ENCODE measurements at regions not wholly inside any gene's neighbourhood (a gene's known extent, or its start where the extent isn't known, plus 50 kb on each side); places are given as distances from the start of the nearest gene placed in this dataset.

DNA sequence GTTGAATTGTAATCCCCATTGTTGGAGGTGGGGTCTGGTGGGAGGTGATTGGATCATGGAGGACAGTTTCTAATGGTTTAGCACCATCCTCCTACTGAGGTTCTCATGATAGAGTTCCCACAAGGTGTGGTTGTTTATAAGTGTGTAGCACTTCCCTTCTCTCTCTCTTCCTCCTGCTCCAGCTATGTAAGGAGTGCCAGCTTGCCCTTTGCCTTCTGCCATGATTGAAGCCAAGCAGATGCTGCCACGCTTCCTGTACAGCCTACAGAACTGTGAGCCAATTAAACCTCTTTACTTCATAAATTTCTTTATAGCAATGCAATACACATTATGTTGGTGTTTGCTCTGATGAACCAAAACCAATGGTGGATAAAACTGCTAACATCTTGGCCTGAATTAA, 238.2 kb downstream of the EFNB2 start:
- DNase-seq: no peak

DNA sequence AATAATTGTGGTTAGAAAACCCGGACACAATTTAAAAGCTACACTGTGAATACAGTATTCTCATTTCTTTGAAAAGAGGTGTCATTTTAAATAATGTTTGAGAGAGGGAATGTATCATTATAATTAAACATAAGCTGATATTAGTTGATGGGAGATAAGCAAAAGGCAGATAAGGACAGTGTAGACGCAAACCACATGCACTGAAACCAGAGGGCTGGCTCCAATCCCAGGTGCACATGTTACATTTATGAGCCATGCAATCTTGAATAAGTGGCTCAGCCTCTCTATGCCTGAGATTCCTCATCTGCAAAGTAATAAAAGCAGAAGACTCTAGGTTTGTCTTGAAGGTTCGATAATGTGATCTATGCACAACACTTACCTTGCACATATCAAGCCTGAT, 238.7 kb downstream of the EFNB2 start:
- DNase-seq: no peak

DNA sequence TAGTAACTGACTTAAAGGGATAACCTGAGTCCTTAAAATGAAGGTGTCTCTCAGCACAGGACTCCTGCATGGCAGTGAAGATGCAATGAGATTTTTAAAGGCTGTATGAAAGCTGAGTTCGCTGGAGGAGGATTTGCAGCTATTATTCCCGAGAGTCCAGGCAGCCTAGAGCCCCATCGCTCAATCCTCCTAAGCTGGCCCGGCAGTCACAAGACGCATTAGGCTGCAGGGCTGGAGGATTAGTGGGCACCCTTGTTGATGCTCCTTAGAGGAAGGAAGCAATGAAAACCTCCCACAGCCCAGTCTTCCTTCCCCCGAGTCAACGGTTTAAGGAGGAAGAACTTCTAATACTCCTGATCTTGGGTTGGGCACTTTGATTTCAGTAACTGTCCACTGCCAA, 239.5 kb downstream of the EFNB2 start:
- DNase-seq: no peak

DNA sequence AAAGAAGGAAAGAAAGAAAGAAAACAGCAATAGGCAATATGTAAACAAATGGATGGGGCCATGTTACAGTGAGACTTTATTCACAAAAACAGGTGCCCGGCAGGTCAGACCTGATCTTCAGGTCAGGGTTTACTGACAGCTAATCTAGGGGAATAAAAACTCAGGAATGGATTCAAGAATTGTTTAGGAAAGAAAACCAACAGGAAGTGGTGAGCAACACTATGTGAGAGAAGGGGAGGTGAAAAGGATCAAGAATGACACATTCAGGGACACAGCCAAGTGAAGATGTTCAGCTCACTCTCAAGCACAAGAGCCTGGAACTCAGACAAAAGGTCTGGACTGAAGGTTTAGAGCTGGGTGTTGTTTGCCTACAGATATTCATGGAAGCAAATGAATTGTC, 244.5 kb downstream of the EFNB2 start:
- no peak for DNase-seq

DNA sequence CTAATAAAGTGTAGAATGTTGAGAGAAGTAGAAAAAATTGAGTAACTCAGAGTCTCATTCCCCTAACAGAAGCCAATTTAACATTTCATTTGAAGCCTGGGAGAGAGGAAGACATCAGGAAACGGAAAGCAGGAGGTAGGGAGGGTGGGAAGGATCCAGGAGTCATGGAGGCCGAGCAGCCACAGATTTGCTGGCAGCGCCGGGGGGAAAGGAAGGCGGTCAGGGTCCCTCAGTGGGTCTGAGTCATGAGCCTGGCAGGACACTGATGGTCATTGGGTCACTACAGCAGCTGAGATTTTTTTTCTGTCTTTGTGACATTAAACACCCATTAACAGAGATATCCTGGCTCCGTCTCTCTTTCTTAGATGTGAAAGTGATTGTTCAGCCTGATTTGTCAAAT, 248.1 kb downstream of the EFNB2 start:
- DNase-seq: no peak

DNA sequence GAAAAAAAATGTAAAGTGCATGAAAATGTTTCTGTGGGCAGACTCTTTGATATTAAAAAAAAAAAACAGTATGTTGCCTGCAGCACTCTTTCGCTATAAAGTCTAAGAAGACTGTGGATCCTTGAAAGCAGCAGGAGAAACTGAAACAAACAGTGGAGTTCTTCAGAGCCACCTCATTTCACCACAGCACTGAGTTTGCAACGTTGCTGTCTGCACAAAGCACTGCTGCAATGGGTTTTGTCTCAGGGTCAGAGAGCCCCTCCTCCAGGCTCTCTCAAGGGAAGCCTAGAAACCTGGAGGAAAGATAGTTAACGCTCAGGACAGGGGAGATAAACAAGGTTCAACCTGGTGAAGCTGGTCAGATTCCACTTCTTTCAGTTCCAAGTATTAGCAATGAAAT, 248.7 kb downstream of the EFNB2 start:
- no peak for DNase-seq

DNA sequence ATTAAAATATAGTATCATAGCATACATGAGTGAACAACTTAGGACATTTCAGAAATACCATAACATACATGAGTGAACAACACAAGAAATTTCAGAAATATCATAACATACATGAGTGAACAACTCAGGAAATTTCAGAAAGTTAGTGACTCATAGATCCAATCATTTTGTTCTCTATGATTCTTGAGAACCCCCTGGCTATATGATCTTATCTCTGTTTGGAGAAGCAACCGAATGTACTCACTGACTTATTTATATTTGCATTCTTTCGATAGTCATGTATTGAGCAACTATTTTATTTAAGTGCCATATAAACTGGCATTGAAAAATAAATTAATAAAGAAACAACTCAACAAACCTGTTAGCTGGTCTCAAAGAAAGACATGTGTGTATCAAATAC, 251.1 kb downstream of the EFNB2 start:
- no peak for DNase-seq

DNA sequence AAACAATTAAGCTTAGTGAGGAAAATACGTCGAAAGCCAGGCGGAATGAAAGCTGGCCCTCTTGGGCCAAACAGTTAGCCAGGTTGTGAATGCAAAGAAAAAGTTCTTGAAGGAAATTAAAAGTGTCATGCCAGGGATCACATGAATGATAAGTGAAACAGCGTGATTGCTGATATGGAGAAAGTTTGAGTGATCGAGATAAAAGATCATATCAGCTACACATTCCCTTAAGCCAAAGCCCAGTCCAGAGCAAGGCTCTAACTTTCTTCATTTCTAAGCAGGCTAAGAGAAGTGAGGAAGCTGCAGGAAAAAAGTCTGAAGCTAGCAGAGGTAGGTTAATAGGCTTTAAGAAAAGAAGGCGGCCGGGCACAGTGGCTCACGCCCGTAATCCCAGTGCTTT, 254.0 kb downstream of the EFNB2 start:
- DNase-seq: no peak

DNA sequence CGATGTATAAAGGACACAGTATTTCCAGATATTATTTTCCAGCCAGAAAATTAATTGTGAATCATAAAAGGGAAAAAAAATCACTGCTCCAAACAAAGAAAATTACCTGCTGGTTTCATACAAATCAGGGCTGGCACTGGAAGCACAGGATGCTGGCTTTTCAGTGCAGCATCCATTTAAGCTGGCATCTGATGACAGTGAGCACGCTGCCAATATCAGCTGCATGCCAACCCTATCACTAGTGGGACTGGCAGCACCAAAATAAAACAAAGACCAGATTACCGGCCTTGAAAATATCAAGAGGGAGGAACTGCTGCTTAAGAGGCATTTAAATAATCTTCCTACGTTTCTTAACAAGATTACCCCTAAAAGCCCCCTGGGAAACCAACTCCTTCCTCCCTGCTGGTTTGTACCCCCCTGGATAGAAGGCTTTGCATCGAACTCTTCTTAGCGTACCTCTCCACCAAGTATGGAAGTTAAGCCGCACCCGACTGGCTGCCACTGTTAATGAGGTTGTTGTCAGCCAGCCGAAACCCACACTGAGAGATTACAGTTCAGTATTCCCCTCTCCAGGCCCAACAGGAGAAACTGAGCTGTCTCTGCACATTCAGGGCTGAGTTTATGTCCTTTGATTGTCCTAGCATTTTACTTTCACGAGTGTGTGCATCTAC, 257.8 kb downstream of the EFNB2 start:
- no peak for DNase-seq

DNA sequence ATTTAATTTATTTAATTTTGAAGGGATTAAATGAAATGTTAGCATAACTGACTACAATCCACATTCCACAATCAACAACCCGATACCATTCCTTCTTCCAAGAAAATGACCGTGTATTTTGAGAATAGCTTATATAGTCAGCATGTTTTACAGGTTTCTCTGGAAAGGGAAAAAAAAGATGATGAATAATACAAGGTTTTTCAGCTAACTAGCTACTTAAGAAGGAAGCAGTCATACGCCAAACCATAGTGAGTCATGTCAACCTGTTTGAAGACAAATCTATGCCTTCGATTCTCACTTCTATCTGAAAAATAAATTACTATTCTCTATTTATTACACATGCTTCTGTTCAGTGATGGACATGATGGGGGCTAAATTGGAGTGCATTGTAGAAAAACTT, 258.6 kb downstream of the EFNB2 start:
- no peak for DNase-seq

DNA sequence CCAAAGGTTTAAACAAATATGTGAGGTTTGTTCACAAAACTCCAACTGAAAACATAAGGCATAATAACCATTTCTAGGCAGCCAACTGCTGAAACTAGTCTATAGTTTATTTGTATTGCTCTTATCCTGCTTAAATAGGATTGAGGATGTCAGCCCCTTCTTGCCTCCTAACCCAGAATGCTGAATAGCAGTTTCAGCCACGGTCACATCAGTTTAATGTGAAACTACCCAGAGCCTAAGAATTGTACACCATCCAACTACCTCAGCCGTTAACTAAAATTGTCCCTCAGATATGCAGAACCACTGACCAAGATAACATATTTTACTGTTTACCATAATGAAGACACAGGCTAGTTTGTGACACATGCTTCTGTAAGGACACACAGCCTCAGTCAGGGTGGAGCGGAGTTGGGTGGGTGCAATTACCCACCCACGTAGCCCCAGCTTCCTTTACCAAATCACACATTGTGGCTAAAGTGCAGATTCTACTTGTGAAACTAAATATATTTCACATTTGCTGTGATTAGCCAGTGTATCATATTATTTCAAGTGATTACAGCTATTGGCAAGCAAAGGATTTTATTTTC, 259.9 kb downstream of the EFNB2 start:
- DNase-seq: no peak

DNA sequence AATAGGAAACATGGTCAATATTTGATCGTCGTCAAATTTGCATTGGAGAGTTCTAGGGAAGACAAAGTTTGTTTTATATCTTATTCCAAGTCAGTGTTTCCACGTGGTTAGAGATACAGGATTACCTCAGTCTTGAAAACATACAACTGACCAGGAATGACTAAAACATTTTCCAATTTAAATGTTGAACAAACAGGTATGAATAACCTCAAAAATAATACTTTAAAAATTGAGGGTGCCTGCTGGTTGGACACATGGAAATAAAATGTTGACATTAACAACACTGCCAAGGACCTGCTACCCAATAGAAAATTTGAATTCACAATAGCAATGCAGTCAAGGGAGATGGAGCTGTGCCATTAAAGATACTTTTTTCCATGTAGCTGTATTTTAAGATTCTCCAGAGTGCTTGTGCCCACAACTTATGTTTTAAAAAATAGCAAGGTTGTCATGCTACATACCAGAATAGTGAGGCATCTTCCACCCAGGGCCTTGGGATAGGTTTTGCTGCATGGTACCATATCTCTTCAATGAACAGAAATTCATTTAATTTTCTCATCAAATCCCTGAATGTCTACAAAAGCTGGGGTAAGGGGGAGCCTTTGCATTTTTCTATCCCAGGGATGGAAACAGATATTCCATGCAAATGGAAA, 260.8 kb downstream of the EFNB2 start:
- no peak for DNase-seq

DNA sequence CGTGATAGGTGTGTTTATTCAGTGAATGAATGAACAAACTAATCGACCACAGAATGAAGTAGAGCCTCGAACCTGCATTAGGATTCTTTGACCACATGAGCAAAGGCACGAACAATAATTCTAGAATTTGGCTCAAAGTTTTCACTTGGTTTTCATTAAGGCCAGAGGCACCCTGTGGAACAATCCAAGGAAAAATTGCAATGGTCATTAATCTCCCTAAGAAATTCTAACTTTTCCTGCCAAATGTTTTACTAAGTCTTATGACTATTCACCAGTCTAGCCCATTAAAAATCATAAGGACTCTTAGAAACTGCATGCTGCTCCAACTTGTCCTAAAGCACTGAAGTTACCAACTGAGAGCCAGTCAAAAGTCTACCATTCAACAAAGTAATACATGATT, 271.7 kb downstream of the EFNB2 start:
- no peak for DNase-seq

DNA sequence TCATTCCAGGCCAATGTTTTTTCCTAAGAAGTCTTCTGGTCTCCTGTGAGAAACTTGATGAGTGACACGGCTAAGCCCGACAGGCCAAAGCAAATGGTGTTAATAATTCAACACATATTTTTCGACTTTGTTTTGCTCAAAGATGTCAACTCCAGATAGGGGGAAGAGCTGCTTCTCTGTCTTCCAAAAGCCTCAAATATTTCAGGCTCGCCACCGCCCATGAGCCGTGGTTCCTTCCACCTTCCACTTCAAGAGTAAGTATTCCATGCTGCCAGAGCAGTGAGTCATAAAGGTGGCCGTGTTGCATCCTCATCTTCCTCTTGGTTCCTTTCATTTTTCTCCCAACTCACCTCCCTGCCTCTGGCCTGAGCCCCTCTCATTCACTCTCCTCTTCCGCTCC, 272.6 kb downstream of the EFNB2 start:
- no peak for DNase-seq

DNA sequence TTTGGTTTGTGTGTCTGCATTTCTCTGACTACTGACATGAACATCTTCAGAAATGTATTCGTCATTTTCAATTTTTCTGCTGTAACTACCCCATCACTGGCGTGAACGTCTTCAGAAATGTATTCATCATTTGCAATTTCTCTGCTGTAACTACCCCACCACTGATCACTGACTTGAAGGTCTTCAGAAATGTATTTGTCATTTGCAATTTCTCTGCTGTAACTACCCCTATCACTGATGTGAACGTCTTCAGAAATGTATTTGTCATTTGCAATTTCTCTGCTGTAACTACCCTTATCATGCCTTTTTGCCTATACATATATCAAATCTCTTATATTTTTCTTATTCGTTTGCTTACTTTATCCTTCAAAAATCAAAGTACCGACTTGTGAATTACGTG, 274.0 kb downstream of the EFNB2 start:
- DNase-seq: no peak

DNA sequence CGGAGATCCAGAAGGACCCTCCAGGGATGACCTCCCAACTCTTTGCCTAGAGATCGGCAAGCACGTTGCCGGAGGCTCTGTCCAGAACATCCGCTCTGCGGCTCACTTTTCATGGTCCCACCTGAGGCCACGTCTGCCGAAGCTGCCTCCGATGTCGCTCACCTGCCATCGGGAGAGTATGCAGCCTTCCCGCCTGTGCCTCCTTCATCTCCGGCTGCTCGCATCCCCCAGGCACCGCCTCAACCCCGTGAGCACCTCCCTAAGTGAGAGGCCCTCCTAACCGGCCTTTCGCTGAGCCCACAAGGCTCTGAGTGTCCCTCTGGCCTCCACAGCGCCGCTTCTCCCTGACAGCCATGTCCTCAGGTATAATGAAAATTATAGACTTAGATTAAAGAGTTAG, 275.1 kb downstream of the EFNB2 start:
- no peak for DNase-seq

DNA sequence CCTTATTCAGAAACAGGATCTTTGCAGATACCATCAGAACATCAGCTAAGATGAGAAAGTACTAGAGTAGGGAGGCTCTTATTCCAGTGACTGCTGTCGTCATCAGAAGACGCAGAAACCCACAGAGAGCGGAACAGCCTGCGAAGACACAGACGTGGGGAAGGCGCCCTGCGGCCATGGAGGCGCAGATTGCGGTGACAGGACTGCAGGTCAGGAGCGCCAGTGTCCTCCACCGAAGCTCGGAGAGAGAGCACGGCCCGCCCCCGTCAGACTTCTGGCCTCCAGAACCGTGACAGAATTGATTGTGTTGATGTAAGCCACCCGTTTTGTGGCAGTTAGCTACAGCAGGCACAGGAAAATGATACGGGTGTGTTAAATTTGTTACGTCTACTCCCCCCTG, 275.5 kb downstream of the EFNB2 start:
- no peak for DNase-seq

DNA sequence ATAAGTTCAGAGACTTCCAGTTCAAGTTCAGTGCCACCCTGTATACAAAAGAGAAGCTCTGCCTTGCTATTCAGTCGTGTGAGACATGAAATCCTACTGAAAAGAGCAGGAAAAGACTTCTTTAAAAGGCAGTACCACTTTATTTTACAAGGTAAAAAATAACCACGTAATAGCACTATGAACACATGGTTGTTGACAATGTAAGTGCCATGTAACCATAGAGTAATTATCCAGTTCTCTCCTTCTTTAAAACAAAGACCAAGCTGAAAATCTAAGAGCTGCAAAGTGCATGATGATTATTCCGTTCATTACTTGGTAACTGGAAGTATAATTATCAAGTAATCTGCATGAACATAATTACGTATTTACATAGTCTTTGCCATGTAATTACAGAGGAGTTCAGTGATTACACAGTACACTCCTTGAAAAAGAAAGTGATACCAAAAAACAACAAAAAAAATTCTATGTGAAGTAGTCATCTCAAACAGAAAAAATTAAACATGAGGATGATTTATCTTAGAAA, 288.7 kb downstream of the EFNB2 start:
- DNase-seq: no peak

DNA sequence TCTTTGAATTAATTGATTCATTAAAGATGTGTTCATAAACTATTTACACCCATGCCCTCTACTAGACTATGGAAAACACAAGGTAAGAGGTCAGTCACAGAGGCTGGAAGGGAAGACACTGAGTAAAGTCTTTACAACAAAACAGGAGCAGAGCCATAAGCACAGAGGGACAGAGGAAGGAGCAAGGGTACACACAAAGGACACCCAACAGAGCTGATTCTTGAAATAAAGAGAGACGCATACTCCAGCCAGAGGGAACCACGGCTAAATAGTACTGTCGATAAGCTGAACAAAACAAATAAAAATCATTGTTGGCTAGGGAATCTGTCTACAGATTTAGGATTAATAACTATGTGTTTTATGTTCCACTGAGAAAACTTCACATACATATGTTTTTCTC, 289.2 kb downstream of the EFNB2 start:
- no peak for DNase-seq

DNA sequence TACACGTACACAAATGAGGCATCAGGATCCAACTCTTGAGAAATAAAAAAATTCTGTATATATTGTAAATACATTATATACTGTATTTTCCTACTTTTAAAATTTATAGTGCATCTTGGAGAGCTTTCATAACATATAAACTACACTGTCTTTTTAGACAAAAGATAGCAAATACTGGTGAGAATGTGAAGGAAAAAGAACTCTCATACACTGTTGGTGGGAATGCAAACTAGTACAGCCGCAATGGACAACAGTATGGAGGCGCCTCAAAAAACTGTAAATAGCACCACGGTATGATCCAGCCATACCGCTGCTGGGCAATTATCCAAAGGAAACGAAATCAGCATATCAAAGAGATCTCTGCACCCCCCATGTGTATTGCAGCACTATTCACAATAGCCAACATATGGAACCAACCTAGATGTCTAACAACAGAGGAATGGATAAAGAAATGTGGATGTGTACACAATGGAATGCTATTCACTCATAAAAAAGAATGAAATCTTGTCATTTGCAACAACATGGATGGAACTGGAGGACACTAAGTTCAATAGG, 292.4 kb downstream of the EFNB2 start:
- no peak for DNase-seq

DNA sequence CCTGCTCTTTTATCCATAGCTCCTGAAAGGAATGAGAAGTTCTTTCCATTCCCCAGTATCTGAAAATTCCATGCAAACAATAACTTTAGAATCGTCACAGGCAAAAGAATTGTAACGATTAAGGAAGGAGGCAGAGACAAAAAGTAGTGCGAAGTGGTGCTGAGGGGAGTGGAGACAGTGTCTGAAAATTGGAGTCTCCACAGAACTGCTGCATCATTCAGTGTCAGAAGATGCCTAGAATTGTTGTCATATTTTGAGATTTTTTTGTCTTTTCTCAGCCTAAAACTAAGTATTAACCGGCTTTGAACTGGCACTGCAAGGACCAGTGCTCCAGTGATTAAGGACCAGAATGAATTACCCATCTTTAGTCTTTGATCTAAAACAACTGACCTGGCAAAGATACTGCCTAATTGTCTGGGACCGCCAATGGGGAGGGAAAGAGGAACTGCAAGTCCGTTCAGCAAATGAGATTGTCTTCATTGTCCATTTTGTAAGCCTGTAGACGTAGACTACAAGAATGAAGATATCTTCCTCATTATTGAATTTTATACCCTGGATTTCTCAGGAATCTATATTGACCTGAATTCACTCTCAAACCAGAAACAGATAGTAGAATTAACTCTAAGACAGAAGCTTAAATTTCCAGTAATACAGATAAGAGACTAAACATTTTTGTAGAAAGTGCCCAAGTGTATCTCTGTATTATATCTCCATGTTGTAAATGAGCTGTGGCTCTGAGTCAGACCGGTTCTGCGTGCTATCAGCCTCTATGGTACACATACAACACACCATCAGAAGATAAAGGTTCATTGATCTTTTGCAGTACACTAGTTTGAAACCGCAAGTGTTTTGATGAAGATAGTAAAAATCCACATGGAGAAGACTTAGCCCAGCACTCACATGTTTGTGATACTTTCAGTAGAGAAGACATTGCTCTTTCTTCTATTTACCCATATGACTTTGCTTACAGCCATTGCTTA, 293.2 kb downstream of the EFNB2 start:
- no peak for DNase-seq

DNA sequence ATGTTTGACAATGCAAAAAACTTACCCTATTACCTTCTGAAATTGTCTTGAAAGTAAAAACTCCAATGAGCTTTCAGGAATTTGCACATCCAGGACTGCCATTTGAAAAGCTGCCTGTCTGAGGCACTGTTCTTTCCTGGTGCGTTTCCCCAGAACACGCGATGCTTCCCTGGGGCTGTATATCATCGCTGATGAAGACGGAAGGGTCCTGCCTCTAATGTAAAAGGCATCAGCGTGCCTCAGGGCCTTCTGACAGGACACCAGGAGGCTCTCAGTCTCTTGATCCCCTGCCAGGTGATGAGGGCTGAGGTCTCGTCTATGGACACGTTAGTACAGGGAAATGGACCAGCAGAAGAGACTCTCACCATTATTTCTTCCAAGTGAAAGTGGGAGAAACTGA, 296.8 kb downstream of the EFNB2 start:
- DNase-seq: no peak

Measured in renal pelvis (tissue), 1 donor.